C4-2B (cell line): ENCODE measurements at regions not wholly inside any gene's neighbourhood (a gene's known extent, or its start where the extent isn't known, plus 50 kb on each side); places are given as distances from the start of the nearest gene placed in this dataset.

Source experiments
- CTCF ChIP-seq: fragments of 450-650 bp; conservative IDR thresholded peaks from 2 replicates; pipeline ENCODE4 v1.5.1; 2017; ENCODE audit warnings: mild to moderate bottlenecking
- ZFX ChIP-seq: fragments of 450-650 bp; IDR thresholded peaks from 2 replicates; pipeline ENCODE4 v1.6.1; 2017

GRCh38 chr3:87805670-87806069, 253.1 kb downstream of the CGGBP1 start:
- TF ChIP-seq CTCF (no peak), ZFX (no peak)
